Activated T-cell treated with anti-CD3 and anti-CD28 coated beads for 48 hours (primary cell): ENCODE measurements at regions not wholly inside any gene's neighbourhood (a gene's known extent, or its start where the extent isn't known, plus 50 kb on each side); places are given as distances from the start of the nearest gene placed in this dataset.
"Not testable (repeated sequence)": the region's sequence is repeated elsewhere in the genome, so short reads cannot be mapped to it uniquely, and the experiment has no call there.

Experiments used
- DNase-seq: peaks from one replicate; pipeline ENCODE4 v3.0.0-alpha.2; 2020; ENCODE audit warnings: low read depth

GRCh38 chr16:10232757-10233156 is 50.5 kb upstream of the GRIN2A start:
- DNase-seq, result no peak

- no peak for DNase-seq
These were observed 57.4 kb upstream of the GRIN2A start for GRCh38 chr16:10239640-10240039.

- no peak for DNase-seq
These were observed 58.8 kb upstream of the GRIN2A start for GRCh38 chr16:10240854-10241613.

- DNase-seq, result no peak
These were observed 59.9 kb upstream of the GRIN2A start for GRCh38 chr16:10242097-10242496.

GRCh38 chr16:10242916-10243315 is 60.7 kb upstream of the GRIN2A start:
- DNase-seq, result no peak

GRCh38 chr16:10245002-10245401 is 62.8 kb upstream of the GRIN2A start:
- no peak for DNase-seq

GRCh38 chr16:10250137-10250828 is 68.1 kb upstream of the GRIN2A start:
- no peak for DNase-seq

GRCh38 chr16:10252155-10252554 is 69.9 kb upstream of the GRIN2A start:
- no peak for DNase-seq

GRCh38 chr16:10253409-10253808 is 71.2 kb upstream of the GRIN2A start:
- no peak for DNase-seq

GRCh38 chr16:10255728-10256127 is 73.5 kb upstream of the GRIN2A start:
- no peak for DNase-seq

GRCh38 chr16:10256784-10257641 is 74.8 kb upstream of the GRIN2A start:
- peak; percentile 19 for DNase-seq

GRCh38 chr16:10257642-10258251 is 75.5 kb upstream of the GRIN2A start:
- not testable (repeated sequence) for DNase-seq

- DNase-seq, result not testable (repeated sequence)
These were observed 76.8 kb upstream of the GRIN2A start for GRCh38 chr16:10258930-10259603.

GRCh38 chr16:10261077-10261476 is 78.8 kb upstream of the GRIN2A start:
- no peak for DNase-seq

GRCh38 chr16:10261526-10261925 is 79.3 kb upstream of the GRIN2A start:
- not testable (repeated sequence) for DNase-seq

GRCh38 chr16:10262377-10263132 is 80.3 kb upstream of the GRIN2A start:
- no peak for DNase-seq

GRCh38 chr16:10265770-10266615 is 83.8 kb upstream of the GRIN2A start:
- no peak for DNase-seq

- DNase-seq, result peak; percentile 29
These were observed 84.6 kb upstream of the GRIN2A start for GRCh38 chr16:10266809-10267208.

- DNase-seq, result no peak
These were observed 87.4 kb upstream of the GRIN2A start for GRCh38 chr16:10269632-10270031.
